ENCODE measurements at regions not wholly inside any gene's neighbourhood (a gene's known extent, or its start where the extent isn't known, plus 50 kb on each side); places are given as distances from the start of the nearest gene placed in this dataset.

- no peak for TF ChIP-seq CTCF (IDR thresholded peaks at IDR 0.05)
- TF ChIP-seq POLR2A (IDR thresholded peaks at IDR 0.05), result no peak
Measured at GRCh38 chr1:228863776-228864175, 128.5 kb downstream of the RHOU start.

Measured in right lobe of liver (tissue), 4 donors.